CD14-positive monocyte (primary cell): ENCODE measurements at regions not wholly inside any gene's neighbourhood (a gene's known extent, or its start where the extent isn't known, plus 50 kb on each side); places are given as distances from the start of the nearest gene placed in this dataset.

Experiments used
- DNase-seq, 3 donors: peaks; one replicate each; pipeline ENCODE4 v3.0.0-alpha.2; 2011 to 2022
- H2AFZ ChIP-seq: 2 replicates; pipeline ENCODE4 v1.6.0; 2012; ENCODE audit warnings: mild to moderate bottlenecking, low read depth, low read length, inconsistent platforms; ENCODE audit not compliant: insufficient read depth, poor library complexity, severe bottlenecking
- H3K27ac ChIP-seq, 2 donors: 1 replicate in 1 of 2; 2 replicates in 1 of 2; pipeline ENCODE4 v1.5.1; 2012 to 2013; ENCODE audit warnings: low read length in 2 of 2, control low read depth in 1 of 2, inconsistent platforms in 1 of 2, low read depth in 1 of 2, mild to moderate bottlenecking in 1 of 2
- H3K27me3 ChIP-seq, 2 donors: one replicate each; pipeline versions ENCODE4 v1.6.0 to v1.6.1; 2011 to 2013; ENCODE audit warnings: low read length in 2 of 2; ENCODE audit not compliant: control insufficient read depth in 2 of 2, insufficient read depth in 2 of 2
- H3K36me3 ChIP-seq, 2 donors: replicated peaks in 1 of 2; 1 replicate in 1 of 2; 2 replicates in 1 of 2; pipeline versions ENCODE4 v1.5.1 to v1.6.1; 2012 to 2013; ENCODE audit warnings: low read length in 2 of 2, control low read depth in 1 of 2, inconsistent platforms in 1 of 2, mild to moderate bottlenecking in 1 of 2; ENCODE audit not compliant: insufficient read depth in 2 of 2, control insufficient read depth in 1 of 2
- H3K4me1 ChIP-seq, 2 donors: 1 replicate in 1 of 2; 2 replicates in 1 of 2; pipeline versions ENCODE4 v1.5.1 to v1.6.1; 2012 to 2013; ENCODE audit warnings: low read length in 2 of 2, control low read depth in 1 of 2, inconsistent platforms in 1 of 2, mild to moderate bottlenecking in 1 of 2, moderate library complexity in 1 of 2; ENCODE audit not compliant: insufficient read depth in 2 of 2, control insufficient read depth in 1 of 2
- H3K4me2 ChIP-seq: replicated peaks from 2 replicates; pipeline ENCODE3; 2012; ENCODE audit warnings: low read length, moderate library complexity, mild to moderate bottlenecking; ENCODE audit not compliant: poor library complexity, severe bottlenecking; ENCODE audit errors: extremely low read depth
- H3K4me3 ChIP-seq, 3 experiments: fragments of 200-600 bp in 1 of 3; sonication (generic) in 1 of 3; replicated peaks in 1 of 3; 1 replicate in 2 of 3; 2 replicates in 1 of 3; pipeline ENCODE4 v1.5.1; 2011 to 2013; ENCODE audit warnings: low read length in 3 of 3, mild to moderate bottlenecking in 3 of 3, control low read depth in 2 of 3, low read depth in 2 of 3, inconsistent platforms in 1 of 3, moderate library complexity in 1 of 3
- H3K79me2 ChIP-seq: 2 replicates; pipeline ENCODE4 v1.6.0; 2012; ENCODE audit warnings: mild to moderate bottlenecking, control low read depth, inconsistent platforms, low read length, moderate library complexity; ENCODE audit not compliant: insufficient read depth
- H3K9ac ChIP-seq: 2 replicates; pipeline ENCODE4 v1.6.0; 2017; ENCODE audit warnings: low read length, mild to moderate bottlenecking; ENCODE audit not compliant: insufficient read depth, poor library complexity, severe bottlenecking
- H3K9me3 ChIP-seq, 2 donors: replicated peaks in 1 of 2; 1 replicate in 1 of 2; 2 replicates in 1 of 2; pipeline versions ENCODE4 v1.5.1 to v1.6.1; 2012 to 2013; ENCODE audit warnings: low read length in 2 of 2, control low read depth in 1 of 2; ENCODE audit not compliant: control insufficient read depth in 1 of 2, insufficient read depth in 1 of 2
- H4K20me1 ChIP-seq: 2 replicates; pipeline ENCODE4 v1.6.0; 2012; ENCODE audit warnings: mild to moderate bottlenecking, low read length, control low read depth, moderate library complexity; ENCODE audit not compliant: insufficient read depth
- H3K27ac Mint-ChIP-seq, 7 donors: one replicate each; pipeline ENCODE4 v1.8.0; 2020; ENCODE audit warnings: mild to moderate bottlenecking in 7 of 7, mixed read lengths in 7 of 7, moderate library complexity in 6 of 7, inconsistent platforms in 2 of 7
- H3K27me3 Mint-ChIP-seq, 3 donors: one replicate each; pipeline ENCODE4 v1.8.0; 2021 to 2022; ENCODE audit warnings: low read depth in 3 of 3, mild to moderate bottlenecking in 3 of 3, mixed read lengths in 3 of 3, moderate library complexity in 3 of 3, inconsistent platforms in 1 of 3
- H3K36me3 Mint-ChIP-seq, 2 donors: one replicate each; pipeline ENCODE4 v1.8.0; 2020; ENCODE audit warnings: mixed read lengths in 2 of 2, inconsistent platforms in 1 of 2, mild to moderate bottlenecking in 1 of 2
- H3K4me1 Mint-ChIP-seq: one replicate; pipeline ENCODE4 v1.8.0; 2020; ENCODE audit warnings: mild to moderate bottlenecking, mixed read lengths
- H3K4me3 Mint-ChIP-seq, 2 donors: one replicate each; pipeline ENCODE4 v1.8.0; 2020; ENCODE audit warnings: mild to moderate bottlenecking in 2 of 2, mixed read lengths in 2 of 2, moderate library complexity in 1 of 2
- H3K9me3 Mint-ChIP-seq, 7 donors: one replicate each; pipeline ENCODE4 v1.8.0; 2020 to 2022; ENCODE audit warnings: mixed read lengths in 7 of 7, mild to moderate bottlenecking in 6 of 7, moderate library complexity in 6 of 7, inconsistent platforms in 2 of 7
- CTCF ChIP-seq: fragments of 200-600 bp; IDR thresholded peaks from one replicate; pipeline ENCODE4 v1.8.0; 2022; ENCODE audit warnings: antibody characterized with exemption, mild to moderate bottlenecking
- WGBS: methylation state at CpG from one replicate; pipeline ENCODE4 v1.1.5; 2013; ENCODE audit warnings: missing lambda C conversion rate; ENCODE audit not compliant: insufficient coverage; 5-methylcytosine and 5-hydroxymethylcytosine counted together
- intact Hi-C, 2 donors: fragments of 100-400 bp; cut with micrococcal nuclease; formaldehyde crosslinking; loops; one replicate each; pipeline versions ENCODE4 v1.15.0 to v1.15.1; 2023

- Mint-ChIP-seq H3K4me3 (no peak overlapping the region), H3K27ac (no peak overlapping the region), H3K9me3 (peaks cover 0 to 4% (median 0%) of the 10 kb centered on the region in 7 donors), H3K4me1 (no peaks in the 10 kb centered on the region), H3K36me3 (no peaks in the 10 kb centered on the region), H3K27me3 (peaks cover 8 to 13% (median 9%) of the 10 kb centered on the region in 3 donors)
- no peak overlapping the region for H3K9ac ChIP-seq
- no peaks in the 10 kb centered on the region for H3K4me1 ChIP-seq
- no peaks in the 10 kb centered on the region for H3K36me3 ChIP-seq
- H3K27me3 ChIP-seq, result peaks cover 0 to 4% of the 10 kb centered on the region in 2 donors
- no peaks in the 10 kb centered on the region for H3K9me3 ChIP-seq
- H4K20me1 ChIP-seq, result no peaks in the 10 kb centered on the region
- intact Hi-C loops, result no loop called here
- no peak overlapping the region for H3K4me3 ChIP-seq
- WGBS, result no CpG with 5 or more reads among the region's 4 CpGs
- no peak overlapping the region for H3K4me2 ChIP-seq
- no peak for TF ChIP-seq CTCF
- no peak for DNase-seq
- no peak overlapping the region for H2AFZ ChIP-seq
- no peaks in the 10 kb centered on the region for H3K79me2 ChIP-seq
- no peak overlapping the region for H3K27ac ChIP-seq
Observed at GRCh38 chr2:173830170-173830569, 135.0 kb downstream of the SP3 start.

- Histone ChIP-seq H3K9ac (no peak overlapping the region), H3K4me2 (no peak overlapping the region), H3K4me1 (no peaks in the 10 kb centered on the region), H3K27ac (no peak overlapping the region), H2AFZ (no peak overlapping the region), H3K4me3 (no peak overlapping the region), H3K9me3 (no peaks in the 10 kb centered on the region), H4K20me1 (no peaks in the 10 kb centered on the region), H3K27me3 (peaks cover 0 to under 1% of the 10 kb centered on the region in 2 donors), H3K79me2 (no peaks in the 10 kb centered on the region), H3K36me3 (no peaks in the 10 kb centered on the region)
- Mint-ChIP-seq H3K9me3 (peaks cover 0 to 3% (median 0%) of the 10 kb centered on the region in 7 donors), H3K4me1 (no peaks in the 10 kb centered on the region), H3K27me3 (peaks cover 4 to 12% (median 8%) of the 10 kb centered on the region in 3 donors), H3K4me3 (no peak overlapping the region), H3K27ac (no peak overlapping the region), H3K36me3 (no peaks in the 10 kb centered on the region)
- TF ChIP-seq CTCF, result no peak
- 85% methylated on average over 6 of the region's 11 CpGs for WGBS
- no peak for DNase-seq
- intact Hi-C loops, result no loop called here
Observed at GRCh38 chr2:173831312-173832229, 133.6 kb downstream of the SP3 start.
